Stimulated activated memory B cell treated with anti-CD40 and anti-IgM and Interleukin-4, amounts not matched to agents 10 μg/mL and 1 μg/mL and 100 μg/mL, for 72 hours (primary cell): ENCODE measurements at regions not wholly inside any gene's neighbourhood (a gene's known extent, or its start where the extent isn't known, plus 50 kb on each side); places are given as distances from the start of the nearest gene placed in this dataset.

Experiments used
- ATAC-seq: fragments of 150-1000 bp; cut with Tn5 transposase; 2 replicates; pipeline ENCODE4 v1.10.0; 2021
- H3K27ac Mint-ChIP-seq: one replicate; pipeline ENCODE4 v1.8.0; 2022; ENCODE audit warnings: mild to moderate bottlenecking, mixed read lengths
- H3K27me3 Mint-ChIP-seq: one replicate; pipeline ENCODE4 v1.8.0; 2022; ENCODE audit warnings: mixed read lengths
- H3K36me3 Mint-ChIP-seq: one replicate; pipeline ENCODE4 v1.8.0; 2022; ENCODE audit warnings: mixed read lengths
- H3K4me1 Mint-ChIP-seq: one replicate; pipeline ENCODE4 v1.8.0; 2022; ENCODE audit warnings: mixed read lengths
- H3K4me3 Mint-ChIP-seq: one replicate; pipeline ENCODE4 v1.8.0; 2022; ENCODE audit warnings: mild to moderate bottlenecking, moderate library complexity, mixed read lengths
- H3K9me3 Mint-ChIP-seq: one replicate; pipeline ENCODE4 v1.8.0; 2022; ENCODE audit warnings: mixed read lengths

DNA sequence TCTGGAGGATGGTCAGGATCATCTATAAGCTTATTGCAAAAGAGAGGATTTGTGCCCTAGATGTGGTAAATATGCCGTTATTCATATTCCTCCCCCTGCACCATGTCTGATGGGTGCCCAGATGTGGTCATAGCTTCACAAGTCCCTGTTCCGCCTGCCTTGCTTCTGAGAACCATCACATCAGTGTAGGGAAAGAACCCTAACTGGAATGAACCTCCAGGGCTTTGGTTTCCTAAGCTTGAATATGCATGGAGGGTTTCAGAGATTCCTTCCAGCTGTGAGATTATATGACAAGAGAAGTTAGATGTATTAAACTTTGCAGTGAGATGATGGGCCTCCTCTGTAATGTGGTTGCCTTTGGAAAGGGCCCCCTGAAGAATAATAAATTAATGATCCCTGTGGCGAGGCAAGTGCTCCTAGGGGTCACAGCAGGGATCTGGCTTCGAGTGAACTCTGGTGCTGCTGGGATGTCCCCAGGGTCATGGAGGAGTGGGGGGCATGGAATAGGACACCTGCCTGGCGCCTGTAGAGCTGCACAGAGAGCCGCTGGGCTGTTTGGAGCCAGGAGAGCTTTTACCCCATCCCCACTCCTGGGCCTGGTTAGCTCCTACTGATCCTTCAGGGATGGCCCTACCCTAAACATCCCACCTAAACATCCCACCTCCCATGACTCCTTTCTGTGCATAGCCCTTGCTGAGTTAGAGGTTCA is 56.0 kb upstream of the IRS2 start:
- H3K36me3 Mint-ChIP-seq, result no peaks in the 10 kb centered on the region
- no peaks in the 10 kb centered on the region for H3K4me1 Mint-ChIP-seq
- no peak for ATAC-seq
- H3K9me3 Mint-ChIP-seq, result no peaks in the 10 kb centered on the region
- no peak overlapping the region for H3K4me3 Mint-ChIP-seq
- H3K27ac Mint-ChIP-seq, result no peak overlapping the region
- H3K27me3 Mint-ChIP-seq, result peaks cover 29% of the 10 kb centered on the region

DNA sequence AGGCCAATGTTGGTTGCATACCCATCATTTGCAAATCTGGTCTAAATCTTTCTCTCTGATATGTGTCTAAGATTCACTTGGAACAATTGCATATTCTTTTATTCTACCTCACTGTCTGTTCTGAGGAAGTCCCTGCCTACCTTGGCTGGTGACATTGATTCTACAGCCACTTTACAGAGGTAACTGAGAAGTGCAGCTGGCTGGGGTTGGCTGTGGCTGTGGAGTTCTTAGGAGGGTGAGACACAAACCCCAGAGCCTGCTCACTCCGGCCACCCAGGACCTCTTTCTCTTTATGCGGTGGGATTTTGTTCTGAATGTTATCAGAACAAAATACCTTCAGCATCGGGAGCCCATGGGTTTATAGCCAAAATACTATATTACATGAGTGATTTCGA is 54.5 kb upstream of the IRS2 start:
- Mint-ChIP-seq H3K9me3 (no peaks in the 10 kb centered on the region), H3K4me1 (no peaks in the 10 kb centered on the region), H3K36me3 (no peaks in the 10 kb centered on the region), H3K27ac (no peak overlapping the region), H3K4me3 (no peak overlapping the region), H3K27me3 (peaks cover 20% of the 10 kb centered on the region)
- no peak for ATAC-seq

DNA sequence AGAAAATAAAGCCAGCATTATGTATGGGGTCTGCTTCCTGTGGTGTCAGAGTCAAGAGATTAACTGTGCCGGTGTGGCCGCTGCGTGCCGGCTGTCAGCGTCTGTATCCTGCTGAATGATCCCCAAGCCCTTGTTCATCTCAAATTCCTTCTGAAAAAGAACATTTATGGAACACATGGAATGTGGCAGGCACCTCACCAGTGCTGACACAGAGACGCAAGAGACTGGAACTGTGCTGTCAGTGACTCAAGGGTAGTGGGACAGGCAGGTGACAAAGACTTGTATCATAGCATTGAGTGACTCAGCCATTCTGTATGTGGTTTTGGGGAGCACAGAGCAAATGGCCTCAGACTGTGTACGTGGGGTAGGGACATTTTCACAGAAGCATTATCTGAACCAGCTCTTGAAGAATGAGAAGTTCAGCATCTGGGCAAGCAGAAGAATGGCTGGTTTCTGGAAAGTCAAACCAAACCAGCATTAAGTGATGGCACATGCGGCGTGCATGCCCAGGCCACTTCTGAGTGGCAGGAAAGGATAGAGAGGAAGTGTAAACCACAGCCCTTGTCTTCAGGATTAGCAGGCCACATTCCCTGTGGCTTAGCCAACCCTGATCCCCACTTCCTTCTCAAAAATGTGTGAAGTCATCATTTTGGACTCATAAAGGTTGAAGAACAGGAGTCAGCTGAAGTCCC is 54.0 kb upstream of the IRS2 start:
- no peak overlapping the region for H3K27ac Mint-ChIP-seq
- H3K9me3 Mint-ChIP-seq, result no peaks in the 10 kb centered on the region
- no peak for ATAC-seq
- H3K36me3 Mint-ChIP-seq, result no peaks in the 10 kb centered on the region
- H3K27me3 Mint-ChIP-seq, result peaks cover 20% of the 10 kb centered on the region
- H3K4me1 Mint-ChIP-seq, result no peaks in the 10 kb centered on the region
- no peak overlapping the region for H3K4me3 Mint-ChIP-seq

DNA sequence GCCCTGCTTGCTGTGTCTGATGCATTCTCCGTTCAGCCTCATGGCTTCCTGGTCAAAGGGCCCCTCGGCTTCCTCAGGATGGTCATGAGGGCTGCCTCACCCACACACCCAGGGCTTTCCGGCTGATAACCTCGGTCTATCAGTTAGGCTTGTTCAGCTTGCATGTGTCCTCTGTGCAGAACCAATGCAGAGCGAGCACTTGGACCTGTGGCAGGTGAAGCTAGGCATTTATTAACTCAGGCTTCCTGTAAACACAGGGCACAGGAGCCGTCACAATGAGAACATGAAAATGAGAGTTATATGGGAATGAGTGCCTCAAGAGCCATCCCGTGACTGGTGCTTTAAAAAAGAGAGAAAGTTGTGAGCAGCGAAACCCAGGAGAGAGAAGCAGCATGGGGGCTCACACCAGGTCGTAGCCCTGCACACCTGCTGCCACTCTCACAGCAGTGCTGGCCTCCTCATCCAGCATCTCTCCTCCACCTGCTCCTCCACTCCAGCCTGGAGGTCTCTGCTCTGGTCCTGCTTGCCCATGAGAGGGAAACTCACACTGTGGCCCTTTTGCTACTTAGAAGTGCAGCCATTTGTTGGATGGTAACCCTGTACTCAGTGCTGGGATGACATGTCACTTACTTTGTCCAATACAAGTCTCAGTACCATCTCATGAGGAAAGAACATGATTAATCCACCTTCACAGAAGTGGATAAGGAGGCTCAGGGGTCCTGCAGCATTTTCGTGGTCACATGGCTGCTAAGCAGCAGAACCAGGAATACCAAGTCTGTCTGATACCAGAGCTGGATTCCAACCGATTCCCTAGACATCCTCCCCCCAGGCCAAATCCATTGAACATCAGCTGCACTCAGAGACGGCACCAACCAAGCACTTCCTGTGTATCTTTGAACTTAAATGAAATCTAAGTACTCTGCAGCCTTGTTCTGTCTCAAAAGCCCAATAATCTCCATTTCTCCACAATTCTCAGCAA is 50.5 kb upstream of the IRS2 start:
- Mint-ChIP-seq H3K36me3 (no peaks in the 10 kb centered on the region), H3K27me3 (peaks cover 21% of the 10 kb centered on the region), H3K4me3 (no peak overlapping the region), H3K9me3 (no peaks in the 10 kb centered on the region), H3K4me1 (no peaks in the 10 kb centered on the region), H3K27ac (no peak overlapping the region)
- ATAC-seq, result no peak
